ENCODE measurements at regions not wholly inside any gene's neighbourhood (a gene's known extent, or its start where the extent isn't known, plus 50 kb on each side); places are given as distances from the start of the nearest gene placed in this dataset.

DNA sequence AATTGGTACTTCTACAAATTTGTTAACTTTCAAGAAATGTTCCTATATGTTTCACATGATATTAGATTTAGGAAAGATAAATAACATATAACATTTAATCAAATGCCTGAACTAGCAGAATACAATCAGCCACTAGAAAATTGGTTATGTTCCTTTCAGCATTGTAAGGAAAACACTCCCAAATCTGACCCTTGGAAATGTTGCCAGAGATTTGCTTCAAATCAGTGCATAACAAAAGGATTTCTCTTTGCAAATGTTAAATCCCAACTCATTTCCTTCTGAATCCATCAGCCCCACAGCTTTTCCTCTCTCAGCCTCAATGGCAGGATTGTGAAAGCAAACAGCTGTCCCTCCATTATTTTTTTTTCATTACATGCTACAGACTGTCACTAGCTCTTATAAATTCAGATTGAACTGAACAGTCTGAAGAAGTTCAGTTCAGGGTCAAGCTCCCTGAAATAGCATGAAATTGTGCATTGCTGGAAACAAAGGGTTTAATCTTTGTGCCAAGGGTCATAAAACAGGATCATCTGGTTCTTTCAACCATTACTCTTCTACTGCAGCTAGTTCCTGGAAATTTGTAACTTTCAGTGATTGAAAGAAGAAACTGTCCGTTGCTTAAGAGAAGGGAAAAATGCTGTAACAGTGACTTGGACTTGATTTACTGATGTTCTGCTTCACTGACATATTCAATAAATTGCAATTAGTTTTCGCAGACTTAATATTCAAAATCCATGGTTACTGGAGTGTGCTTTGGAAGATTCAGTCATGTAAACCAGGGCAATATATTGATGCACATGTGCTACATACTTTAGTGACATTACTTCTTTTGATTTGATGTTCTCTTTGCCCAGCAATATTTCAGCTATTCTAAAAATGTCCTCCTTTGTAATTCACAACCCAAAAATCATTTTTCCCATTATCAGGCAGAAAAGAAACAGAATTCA, 246.4 kb downstream of the RPL10L start:
- TF ChIP-seq NFIC (IDR thresholded peaks at IDR 0.05; ENCODE audit: borderline replicate concordance) = no peak
- TF ChIP-seq, protein P1, sequence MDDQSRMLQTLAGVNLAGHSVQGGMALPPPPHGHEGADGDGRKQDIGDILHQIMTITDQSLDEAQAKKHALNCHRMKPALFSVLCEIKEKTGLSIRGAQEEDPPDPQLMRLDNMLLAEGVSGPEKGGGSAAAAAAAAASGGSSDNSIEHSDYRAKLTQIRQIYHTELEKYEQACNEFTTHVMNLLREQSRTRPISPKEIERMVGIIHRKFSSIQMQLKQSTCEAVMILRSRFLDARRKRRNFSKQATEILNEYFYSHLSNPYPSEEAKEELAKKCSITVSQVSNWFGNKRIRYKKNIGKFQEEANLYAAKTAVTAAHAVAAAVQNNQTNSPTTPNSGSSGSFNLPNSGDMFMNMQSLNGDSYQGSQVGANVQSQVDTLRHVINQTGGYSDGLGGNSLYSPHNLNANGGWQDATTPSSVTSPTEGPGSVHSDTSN (IDR thresholded peaks at IDR 0.05) = no peak
- no peak for TF ChIP-seq EZH2phosphoT487 (IDR thresholded peaks at IDR 0.05; ENCODE audit: borderline replicate concordance, low read depth)
- TF ChIP-seq POLR2AphosphoS5 (IDR thresholded peaks at IDR 0.05; ENCODE audit: low read depth, low read length) = no peak
- TF ChIP-seq, protein P2, sequence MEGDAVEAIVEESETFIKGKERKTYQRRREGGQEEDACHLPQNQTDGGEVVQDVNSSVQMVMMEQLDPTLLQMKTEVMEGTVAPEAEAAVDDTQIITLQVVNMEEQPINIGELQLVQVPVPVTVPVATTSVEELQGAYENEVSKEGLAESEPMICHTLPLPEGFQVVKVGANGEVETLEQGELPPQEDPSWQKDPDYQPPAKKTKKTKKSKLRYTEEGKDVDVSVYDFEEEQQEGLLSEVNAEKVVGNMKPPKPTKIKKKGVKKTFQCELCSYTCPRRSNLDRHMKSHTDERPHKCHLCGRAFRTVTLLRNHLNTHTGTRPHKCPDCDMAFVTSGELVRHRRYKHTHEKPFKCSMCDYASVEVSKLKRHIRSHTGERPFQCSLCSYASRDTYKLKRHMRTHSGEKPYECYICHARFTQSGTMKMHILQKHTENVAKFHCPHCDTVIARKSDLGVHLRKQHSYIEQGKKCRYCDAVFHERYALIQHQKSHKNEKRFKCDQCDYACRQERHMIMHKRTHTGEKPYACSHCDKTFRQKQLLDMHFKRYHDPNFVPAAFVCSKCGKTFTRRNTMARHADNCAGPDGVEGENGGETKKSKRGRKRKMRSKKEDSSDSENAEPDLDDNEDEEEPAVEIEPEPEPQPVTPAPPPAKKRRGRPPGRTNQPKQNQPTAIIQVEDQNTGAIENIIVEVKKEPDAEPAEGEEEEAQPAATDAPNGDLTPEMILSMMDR (IDR thresholded peaks at IDR 0.05) = no peak
- TF ChIP-seq YY1 (IDR thresholded peaks at IDR 0.05; ENCODE audit: low read depth) = no peak
- TF ChIP-seq ELF1 (IDR thresholded peaks at IDR 0.05) = no peak
- TF ChIP-seq TAF1 (IDR thresholded peaks at IDR 0.05; ENCODE audit: borderline replicate concordance, low read depth, low read length) = no peak
- no peak for TF ChIP-seq GABPA (IDR thresholded peaks at IDR 0.05; ENCODE audit: low read depth)
- no peak for TF ChIP-seq RFX5 (IDR thresholded peaks at IDR 0.05; ENCODE audit: low read length)

All from SK-N-SH (cell line).